Endothelial cell (in vitro differentiated cells): ENCODE measurements at regions not wholly inside any gene's neighbourhood (a gene's known extent, or its start where the extent isn't known, plus 50 kb on each side); places are given as distances from the start of the nearest gene placed in this dataset.
"Not testable (repeated sequence)": the region's sequence is repeated elsewhere in the genome, so short reads cannot be mapped to it uniquely, and the experiment has no call there.

Experiments
- DNase-seq: peaks from one replicate; pipeline ENCODE4 v3.0.0; 2021; ENCODE audit warnings: low spot score
- H3K27ac Mint-ChIP-seq: one replicate; pipeline ENCODE4 v1.8.0; 2021; ENCODE audit warnings: mixed read lengths, inconsistent platforms; ENCODE audit not compliant: unreplicated experiment
- H3K27me3 Mint-ChIP-seq: one replicate; pipeline ENCODE4 v1.8.0; 2021; ENCODE audit warnings: mild to moderate bottlenecking, moderate library complexity, mixed read lengths, inconsistent platforms; ENCODE audit not compliant: unreplicated experiment
- H3K36me3 Mint-ChIP-seq: one replicate; pipeline ENCODE4 v1.8.0; 2021; ENCODE audit warnings: mild to moderate bottlenecking, low read depth, mixed read lengths, inconsistent platforms; ENCODE audit not compliant: unreplicated experiment
- H3K4me1 Mint-ChIP-seq: one replicate; pipeline ENCODE4 v1.8.0; 2021; ENCODE audit warnings: mild to moderate bottlenecking, mixed read lengths, inconsistent platforms; ENCODE audit not compliant: unreplicated experiment
- H3K4me3 Mint-ChIP-seq: one replicate; pipeline ENCODE4 v1.8.0; 2021; ENCODE audit warnings: mild to moderate bottlenecking, mixed read lengths, inconsistent platforms; ENCODE audit not compliant: unreplicated experiment
- H3K9me3 Mint-ChIP-seq: one replicate; pipeline ENCODE4 v1.8.0; 2021; ENCODE audit warnings: mixed read lengths, inconsistent platforms; ENCODE audit not compliant: unreplicated experiment

DNA sequence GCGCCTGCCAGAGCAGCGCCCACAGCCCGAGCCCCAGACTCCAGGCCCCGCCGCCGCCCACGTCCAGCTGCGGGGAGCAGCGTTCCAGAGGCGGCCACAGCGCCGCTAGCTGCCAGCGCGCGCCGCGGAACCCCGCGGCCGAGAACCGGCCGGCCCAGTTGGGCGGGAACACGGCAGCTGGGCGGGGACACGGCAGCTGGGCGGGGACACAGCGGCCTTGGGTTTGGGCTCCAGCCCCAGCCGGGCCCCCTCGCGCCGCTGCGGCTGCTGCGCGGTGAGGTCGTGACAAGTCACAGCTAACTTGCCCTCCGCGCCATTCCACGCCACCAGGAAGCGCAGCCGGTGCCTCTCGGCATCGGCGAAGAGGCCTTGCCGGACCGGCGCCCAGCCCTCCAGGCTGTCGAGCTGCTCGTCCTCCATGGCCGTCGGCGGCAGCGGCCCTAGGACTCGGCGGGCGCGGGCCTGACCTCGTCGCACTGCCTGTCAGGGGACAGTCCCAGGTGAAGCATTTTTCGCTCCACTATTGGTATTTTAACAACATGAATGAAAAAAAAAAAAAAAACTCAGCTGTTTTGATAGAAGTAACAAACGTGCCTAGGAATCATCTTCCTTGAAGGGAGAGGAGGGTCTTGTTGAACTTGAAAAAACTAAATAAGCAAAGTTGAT lies 56.6 kb upstream of the GOLGA8N start:
- H3K4me1 Mint-ChIP-seq, H3K27me3 Mint-ChIP-seq, H3K36me3 Mint-ChIP-seq, H3K27ac Mint-ChIP-seq, H3K9me3 Mint-ChIP-seq, H3K4me3 Mint-ChIP-seq: not testable (repeated sequence)
- DNase-seq, result peak; percentile 32

DNA sequence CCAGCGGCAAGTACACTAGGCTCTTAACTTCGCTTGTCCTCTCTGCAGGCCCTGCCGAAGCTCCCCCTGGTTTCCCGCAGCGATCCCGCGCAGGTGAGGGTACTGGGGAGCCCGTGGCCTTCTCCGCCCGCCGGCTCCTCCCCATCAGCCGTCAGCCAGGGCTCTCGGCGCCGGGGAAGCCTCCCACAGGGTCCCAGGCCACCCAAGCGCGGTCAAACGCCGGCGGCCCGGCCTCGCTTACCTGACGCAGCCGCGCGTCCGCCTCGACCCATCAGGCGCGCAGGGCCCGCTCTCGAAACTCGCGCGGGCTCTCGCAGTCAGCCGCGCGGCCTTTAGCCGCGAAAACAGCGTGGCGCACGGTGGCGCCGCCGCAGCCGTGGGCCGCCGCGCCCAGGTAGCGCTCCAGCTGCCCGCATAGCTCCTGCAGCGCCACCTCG lies 57.2 kb upstream of the GOLGA8N start:
- not testable (repeated sequence) for H3K27me3 Mint-ChIP-seq, H3K36me3 Mint-ChIP-seq, H3K4me3 Mint-ChIP-seq, H3K4me1 Mint-ChIP-seq, DNase-seq, H3K9me3 Mint-ChIP-seq, H3K27ac Mint-ChIP-seq

DNA sequence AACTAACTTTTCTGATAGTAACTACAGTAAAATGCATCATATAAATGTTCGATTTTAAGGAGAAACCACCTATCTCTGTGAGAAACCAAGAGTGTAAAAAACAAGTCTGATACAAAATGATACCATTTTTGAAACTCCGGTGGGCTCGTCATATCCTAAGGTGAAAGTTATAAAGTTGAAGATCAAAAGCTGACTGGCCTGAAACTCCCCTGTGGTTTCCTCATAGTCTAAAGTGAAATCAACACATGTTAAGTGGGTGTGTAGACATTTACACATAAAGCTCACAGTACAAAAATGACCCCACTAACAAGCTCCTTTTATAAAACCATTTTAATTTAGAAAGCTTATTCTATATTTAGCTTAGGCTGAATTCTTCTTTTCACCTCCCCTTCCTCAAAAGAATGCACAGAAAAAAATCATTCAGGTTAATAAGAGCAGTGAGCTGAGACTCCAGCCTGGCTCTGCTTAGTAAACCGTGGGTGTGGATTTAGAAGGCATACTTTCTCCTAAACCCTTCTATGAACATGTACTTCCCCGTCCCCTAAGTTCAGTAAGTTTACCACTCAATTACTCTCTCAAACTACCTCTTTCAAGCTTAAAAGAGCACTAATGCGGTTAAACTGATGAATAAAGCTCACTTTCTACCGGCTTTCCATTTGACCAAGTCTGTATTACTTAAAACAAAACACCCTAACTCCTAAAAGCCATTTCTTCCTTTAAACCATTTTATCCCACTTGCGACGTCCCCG lies 57.9 kb upstream of the GOLGA8N start:
- not testable (repeated sequence) for H3K4me3 Mint-ChIP-seq, H3K36me3 Mint-ChIP-seq

DNA sequence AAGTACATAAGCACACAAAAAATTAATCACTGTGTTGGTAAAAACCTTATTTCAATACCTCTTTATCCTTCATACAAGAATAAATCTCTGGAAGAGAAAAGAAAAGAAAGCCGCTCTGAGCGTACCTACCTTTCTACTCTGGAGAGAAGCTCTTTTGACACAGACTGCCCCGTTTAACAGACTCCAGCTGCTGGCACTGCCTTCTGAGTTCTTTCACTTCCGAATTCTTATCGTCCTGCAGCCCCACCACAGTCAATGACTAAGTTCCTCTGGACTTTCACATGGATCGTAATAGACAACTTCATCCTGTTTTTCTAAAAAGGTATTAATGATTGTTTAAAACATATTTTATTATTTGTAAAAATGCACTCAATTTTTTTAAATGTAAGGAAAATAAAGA lies 67.5 kb upstream of the GOLGA8O start:
- not testable (repeated sequence) for H3K9me3 Mint-ChIP-seq, H3K4me1 Mint-ChIP-seq, DNase-seq, H3K4me3 Mint-ChIP-seq, H3K36me3 Mint-ChIP-seq, H3K27ac Mint-ChIP-seq, H3K27me3 Mint-ChIP-seq

More for the DNA sequence above, 57.9 kb upstream of the GOLGA8N start:
- DNase-seq, H3K4me1 Mint-ChIP-seq, H3K27ac Mint-ChIP-seq, H3K9me3 Mint-ChIP-seq, H3K27me3 Mint-ChIP-seq: not testable (repeated sequence)

- H3K4me1 Mint-ChIP-seq, DNase-seq, H3K27me3 Mint-ChIP-seq, H3K4me3 Mint-ChIP-seq, H3K36me3 Mint-ChIP-seq, H3K9me3 Mint-ChIP-seq, H3K27ac Mint-ChIP-seq: not testable (repeated sequence)
Measured at GRCh38 chr15:32522421-32522820, 67.0 kb upstream of the GOLGA8O start.

GRCh38 chr15:32518976-32519375 lies 63.5 kb upstream of the GOLGA8O start:
- H3K4me1 Mint-ChIP-seq, H3K27ac Mint-ChIP-seq, H3K9me3 Mint-ChIP-seq, H3K36me3 Mint-ChIP-seq, H3K27me3 Mint-ChIP-seq, DNase-seq, H3K4me3 Mint-ChIP-seq: not testable (repeated sequence)

GRCh38 chr15:32518013-32518412 lies 62.6 kb upstream of the GOLGA8O start:
- H3K4me3 Mint-ChIP-seq, H3K4me1 Mint-ChIP-seq, H3K27ac Mint-ChIP-seq, DNase-seq, H3K9me3 Mint-ChIP-seq, H3K27me3 Mint-ChIP-seq, H3K36me3 Mint-ChIP-seq: not testable (repeated sequence)

DNA sequence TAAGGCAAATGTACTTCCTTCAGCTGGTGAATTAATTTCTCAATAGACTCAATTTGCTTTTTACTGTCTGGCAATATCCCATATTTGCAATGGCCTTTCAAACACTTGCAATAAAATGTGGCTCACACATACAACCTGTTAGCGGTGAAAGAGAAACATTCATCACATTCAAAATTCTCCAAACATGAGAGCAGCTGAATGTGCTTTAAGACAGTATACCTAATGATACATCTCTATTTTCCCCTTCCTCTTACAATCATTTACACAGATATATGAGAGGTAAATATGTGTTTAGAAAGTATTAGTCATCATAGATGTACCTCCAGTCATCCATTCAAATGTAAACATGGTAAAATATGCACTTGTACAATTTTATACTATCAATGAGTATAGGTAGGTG lies 61.5 kb upstream of the GOLGA8O start:
- DNase-seq, H3K4me1 Mint-ChIP-seq, H3K27me3 Mint-ChIP-seq, H3K9me3 Mint-ChIP-seq, H3K27ac Mint-ChIP-seq, H3K4me3 Mint-ChIP-seq, H3K36me3 Mint-ChIP-seq: not testable (repeated sequence)

DNA sequence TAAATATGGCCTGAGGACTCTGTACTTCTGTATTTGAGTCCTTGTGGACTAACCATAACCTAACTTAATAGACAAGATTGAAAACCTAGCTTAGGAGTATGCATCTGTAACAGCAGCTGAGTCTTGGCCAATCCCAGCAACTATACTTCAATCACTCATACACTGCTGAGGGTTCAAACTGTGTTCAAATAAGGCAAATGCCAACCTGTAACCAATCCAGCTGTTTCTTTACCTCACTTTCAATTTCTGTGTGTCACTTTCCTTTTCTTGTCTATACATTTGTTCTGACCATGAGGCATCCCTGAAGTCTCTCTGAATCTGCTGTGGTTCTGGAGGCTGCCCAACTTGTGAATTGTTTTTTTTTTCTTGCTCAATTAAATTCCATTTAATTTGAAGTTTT lies 57.9 kb upstream of the GOLGA8O start:
- H3K4me1 Mint-ChIP-seq, DNase-seq, H3K36me3 Mint-ChIP-seq, H3K27ac Mint-ChIP-seq, H3K4me3 Mint-ChIP-seq, H3K27me3 Mint-ChIP-seq, H3K9me3 Mint-ChIP-seq: not testable (repeated sequence)

GRCh38 chr15:32510027-32510426 lies 54.6 kb upstream of the GOLGA8O start:
- H3K27me3 Mint-ChIP-seq, H3K4me1 Mint-ChIP-seq, H3K9me3 Mint-ChIP-seq, H3K4me3 Mint-ChIP-seq, H3K36me3 Mint-ChIP-seq, DNase-seq, H3K27ac Mint-ChIP-seq: not testable (repeated sequence)

- not testable (repeated sequence) for H3K4me1 Mint-ChIP-seq, H3K27me3 Mint-ChIP-seq, H3K9me3 Mint-ChIP-seq, H3K36me3 Mint-ChIP-seq, H3K27ac Mint-ChIP-seq, DNase-seq, H3K4me3 Mint-ChIP-seq
Measured at GRCh38 chr15:32508081-32508480, 52.6 kb upstream of the GOLGA8O start.

DNA sequence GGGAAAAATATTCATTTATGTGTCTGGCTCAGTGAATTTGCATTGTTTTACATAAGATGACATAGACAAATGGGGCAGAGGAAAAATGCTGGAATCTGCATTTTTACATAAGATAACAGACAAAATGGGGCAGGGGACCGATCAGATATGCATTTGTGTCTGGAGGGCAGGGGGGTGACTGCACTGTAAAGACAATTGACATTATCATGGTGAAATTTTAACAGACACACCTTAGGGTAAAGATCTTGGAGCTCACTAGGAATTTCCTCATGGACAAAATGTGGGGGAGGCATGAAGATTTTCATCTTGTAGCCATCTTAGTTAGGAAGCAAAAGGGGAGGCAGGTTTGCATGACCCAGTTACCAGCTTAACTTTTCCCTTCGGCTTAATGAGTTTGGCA lies 51.4 kb upstream of the GOLGA8O start:
- not testable (repeated sequence) for H3K27ac Mint-ChIP-seq, H3K4me1 Mint-ChIP-seq, H3K4me3 Mint-ChIP-seq, H3K36me3 Mint-ChIP-seq, H3K9me3 Mint-ChIP-seq, H3K27me3 Mint-ChIP-seq, DNase-seq
